ENCODE measurements at regions not wholly inside any gene's neighbourhood (a gene's known extent, or its start where the extent isn't known, plus 50 kb on each side); places are given as distances from the start of the nearest gene placed in this dataset.
"Not testable (repeated sequence)": the region's sequence is repeated elsewhere in the genome, so short reads cannot be mapped to it uniquely, and the experiment has no call there.

DNA sequence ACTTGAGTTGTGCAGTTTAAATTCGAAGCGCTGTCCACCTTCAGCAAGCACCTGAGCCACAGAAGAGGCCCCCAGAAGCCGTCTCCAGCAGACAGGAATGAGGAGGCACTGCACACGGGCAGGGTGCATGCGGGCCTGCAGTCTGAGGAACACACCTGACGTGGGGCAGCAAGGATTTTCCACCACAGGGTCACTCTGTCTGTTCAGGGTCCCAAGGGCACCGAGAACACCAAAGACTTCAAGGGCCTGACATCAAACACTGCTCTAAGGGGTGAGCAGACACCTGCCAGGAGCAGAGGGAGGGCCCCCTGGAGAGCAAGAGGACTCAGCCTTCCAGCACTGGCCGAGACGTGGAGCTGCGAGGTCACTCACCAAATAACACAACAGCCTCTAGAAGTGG is 99.7 kb upstream of the C14orf180 start:
- DNase-seq: no peak
- Mint-ChIP-seq H3K9me3 (peaks cover 20% of the 10 kb centered on the region), H3K27me3 (peaks cover 20% of the 10 kb centered on the region), H3K4me1 (peaks cover 1% of the 10 kb centered on the region), H3K36me3 (peaks cover 2% of the 10 kb centered on the region), H3K27ac (no peak overlapping the region), H3K4me3 (no peak overlapping the region)

DNA sequence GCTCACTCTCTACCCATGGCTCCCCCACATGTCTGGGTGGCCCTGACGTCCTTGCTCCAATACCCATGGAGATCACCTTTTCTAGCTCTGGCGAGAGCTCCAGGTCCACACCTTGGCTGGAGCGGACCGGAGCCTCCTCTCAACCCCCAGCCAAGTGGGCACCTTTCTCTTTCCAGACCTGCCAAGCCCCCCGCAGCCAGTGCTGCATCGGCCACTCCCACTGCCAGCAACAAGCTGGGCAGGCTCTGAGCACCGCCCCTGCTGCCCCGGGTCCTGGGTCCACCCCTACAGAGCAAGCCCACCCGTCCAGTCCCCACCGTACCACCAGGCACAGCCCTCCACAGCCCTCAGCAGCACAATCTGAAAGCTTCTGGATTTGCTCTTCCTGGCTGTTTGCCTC is 98.2 kb upstream of the C14orf180 start:
- H3K4me3 Mint-ChIP-seq: no peak overlapping the region
- H3K27me3 Mint-ChIP-seq: peaks cover 27% of the 10 kb centered on the region
- H3K27ac Mint-ChIP-seq: no peak overlapping the region
- peaks cover 2% of the 10 kb centered on the region for H3K36me3 Mint-ChIP-seq
- H3K4me1 Mint-ChIP-seq: peaks cover 1% of the 10 kb centered on the region
- H3K9me3 Mint-ChIP-seq: peaks cover 20% of the 10 kb centered on the region
- no peak for DNase-seq

DNA sequence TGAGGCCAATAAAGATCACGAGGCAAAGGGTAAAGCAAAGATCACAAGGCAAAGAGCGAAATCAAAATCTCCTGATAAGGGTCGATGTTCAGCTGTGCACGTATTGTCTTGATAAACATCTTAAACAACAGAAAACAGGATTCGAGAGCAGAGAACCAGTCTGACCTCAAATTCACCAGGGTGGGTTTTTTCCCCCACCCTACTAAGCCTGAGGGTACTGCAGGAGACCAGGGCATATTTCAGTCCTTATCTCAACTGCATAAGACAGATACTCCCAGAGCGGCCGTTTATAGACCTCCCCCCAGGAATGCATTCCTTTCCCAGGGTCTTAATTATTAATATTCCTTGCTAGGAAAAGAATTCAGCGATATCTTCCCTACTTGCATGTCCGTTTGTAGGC is 97.5 kb upstream of the C14orf180 start:
- H3K9me3 Mint-ChIP-seq: peaks cover 20% of the 10 kb centered on the region

DNA sequence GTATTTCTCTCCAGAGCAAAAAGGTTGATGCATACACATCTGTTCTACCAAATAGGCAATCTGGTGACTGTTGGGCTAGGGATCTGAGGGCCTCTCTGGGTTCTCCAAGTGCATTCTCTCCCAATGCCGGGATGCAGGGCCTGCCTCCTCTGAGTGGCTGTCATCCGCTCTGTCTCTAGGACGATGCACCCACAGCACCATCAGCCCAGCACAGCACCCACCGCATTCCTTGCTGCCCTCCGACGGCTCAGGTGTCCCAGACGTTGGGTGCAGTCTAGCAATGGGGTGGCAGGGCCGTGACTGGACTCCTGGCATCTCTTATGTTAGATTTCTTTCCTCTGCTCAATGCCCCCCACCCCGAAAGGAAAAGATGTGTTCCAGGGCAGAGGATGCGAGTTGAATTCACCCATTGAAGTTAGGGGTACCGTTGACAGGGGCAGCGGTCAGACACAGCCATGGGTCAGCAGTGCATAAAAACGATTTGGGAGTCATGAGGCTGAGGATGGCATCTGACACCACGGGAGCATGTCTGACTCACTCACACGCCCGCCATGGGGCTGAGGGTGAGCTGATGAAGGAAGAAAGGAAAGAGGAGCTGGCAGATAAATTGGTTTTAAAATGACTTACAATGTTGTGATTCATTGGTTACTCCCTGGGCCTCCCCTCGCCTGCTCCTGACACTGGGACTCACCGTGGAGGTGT is 93.2 kb upstream of the C14orf180 start:
- Mint-ChIP-seq H3K9me3 (peaks cover 16% of the 10 kb centered on the region), H3K36me3 (peaks cover 2% of the 10 kb centered on the region), H3K4me1 (no peaks in the 10 kb centered on the region), H3K27ac (no peak overlapping the region), H3K27me3 (peaks cover 34% of the 10 kb centered on the region), H3K4me3 (no peak overlapping the region)
- no peak for DNase-seq

More for the DNA sequence above, 97.5 kb upstream of the C14orf180 start:
- H3K27ac Mint-ChIP-seq, DNase-seq, H3K4me1 Mint-ChIP-seq, H3K4me3 Mint-ChIP-seq, H3K36me3 Mint-ChIP-seq: not testable (repeated sequence)
- peaks cover 32% of the 10 kb centered on the region for H3K27me3 Mint-ChIP-seq

DNA sequence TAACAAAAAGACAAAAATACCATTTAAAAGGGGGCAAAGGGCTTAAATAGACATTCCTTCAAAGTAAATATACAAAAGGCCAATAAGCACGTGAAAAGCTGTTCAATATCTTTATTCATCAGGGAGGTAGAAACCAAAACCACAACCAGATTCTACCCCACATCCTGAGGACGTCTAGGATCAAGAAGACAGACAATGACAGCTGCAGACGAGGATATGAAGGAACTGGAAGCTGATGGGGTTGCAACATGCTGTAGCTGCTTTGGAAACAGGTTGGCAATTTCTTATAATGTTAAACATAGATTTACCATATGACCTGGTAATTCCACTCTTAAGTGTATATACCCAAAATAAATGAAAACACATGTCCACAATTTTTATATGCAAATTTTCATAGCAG is 85.1 kb upstream of the C14orf180 start:
- Mint-ChIP-seq H3K4me1 (peaks cover 7% of the 10 kb centered on the region), H3K4me3 (no peak overlapping the region), H3K27me3 (peaks cover 4% of the 10 kb centered on the region), H3K27ac (no peak overlapping the region), H3K9me3 (peaks cover 8% of the 10 kb centered on the region), H3K36me3 (peaks cover 4% of the 10 kb centered on the region)
- no peak for DNase-seq

DNA sequence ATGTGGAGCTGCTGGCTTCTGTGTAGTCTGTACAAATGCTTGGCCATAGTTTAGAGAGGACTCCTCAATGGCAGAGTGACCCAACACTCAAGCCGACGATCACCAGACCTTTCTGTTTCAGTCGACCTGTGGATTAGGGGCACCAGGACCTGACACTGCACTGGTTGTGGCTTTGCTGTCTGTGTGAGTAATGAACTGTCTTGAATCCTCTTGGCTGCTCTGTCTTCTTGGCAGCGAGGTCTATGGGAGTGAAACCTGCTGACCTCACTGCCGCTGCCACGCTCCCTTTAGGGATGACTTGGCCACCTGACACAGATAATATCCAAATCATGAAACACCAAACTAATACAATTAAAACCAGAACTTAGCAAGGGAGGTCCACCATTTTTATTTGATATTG is 83.5 kb upstream of the C14orf180 start:
- no peak overlapping the region for H3K4me3 Mint-ChIP-seq
- no peak overlapping the region for H3K27ac Mint-ChIP-seq
- peaks cover 4% of the 10 kb centered on the region for H3K36me3 Mint-ChIP-seq
- H3K27me3 Mint-ChIP-seq: peaks cover 4% of the 10 kb centered on the region
- peaks cover 7% of the 10 kb centered on the region for H3K4me1 Mint-ChIP-seq
- peaks cover 8% of the 10 kb centered on the region for H3K9me3 Mint-ChIP-seq
- no peak for DNase-seq

DNA sequence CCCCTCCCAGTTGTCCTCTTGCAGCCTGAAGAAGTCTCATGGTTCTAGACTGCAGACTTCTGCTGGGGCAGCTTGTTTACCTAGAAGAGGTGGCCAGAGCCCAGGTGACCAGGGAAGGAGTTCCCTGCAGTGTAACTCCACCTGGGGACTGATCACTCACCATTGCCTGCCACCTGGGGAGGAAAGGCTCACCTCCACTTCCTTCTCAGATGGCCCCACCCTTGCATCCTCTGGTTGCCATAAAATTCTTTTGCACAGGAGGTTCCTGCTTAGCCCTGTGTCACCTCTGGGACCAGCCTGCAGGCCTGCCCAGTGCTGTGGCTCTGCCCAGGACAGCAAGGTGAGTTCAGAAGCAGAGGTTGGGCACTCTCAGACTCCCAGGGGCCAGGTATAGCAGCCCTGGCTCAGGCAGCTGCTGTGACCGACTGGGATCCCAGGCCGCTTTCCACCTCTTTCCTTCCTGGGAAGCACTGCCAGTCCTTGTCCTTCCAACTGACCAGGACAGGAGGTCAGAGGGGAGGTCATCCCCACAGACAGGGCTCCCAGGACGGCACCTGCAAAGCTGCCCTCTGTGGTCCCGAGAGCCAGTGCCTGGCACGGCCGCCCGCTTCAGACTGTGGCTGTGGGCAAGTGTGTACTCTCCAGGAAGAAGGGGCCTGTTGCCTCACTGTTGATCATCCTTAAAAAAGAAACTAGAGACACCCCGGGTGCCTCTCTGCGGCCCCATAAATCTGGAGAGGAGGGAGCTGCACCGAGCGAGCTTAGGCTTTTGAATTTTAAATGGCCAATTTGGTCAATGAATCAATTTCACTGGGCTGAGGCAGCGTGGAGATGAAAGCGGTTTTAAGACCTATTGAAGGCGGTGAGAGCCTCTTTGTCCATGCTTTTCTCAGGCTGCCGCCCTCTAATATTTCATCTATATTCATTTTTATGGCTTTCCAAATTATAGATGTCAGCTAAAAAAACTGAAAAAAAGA is 79.5 kb upstream of the C14orf180 start:
- Mint-ChIP-seq H3K4me3 (no peak overlapping the region), H3K27me3 (peaks cover 4% of the 10 kb centered on the region), H3K36me3 (peaks cover 4% of the 10 kb centered on the region), H3K9me3 (peaks cover 12% of the 10 kb centered on the region), H3K27ac (no peak overlapping the region), H3K4me1 (no peaks in the 10 kb centered on the region)
- DNase-seq: no peak

DNA sequence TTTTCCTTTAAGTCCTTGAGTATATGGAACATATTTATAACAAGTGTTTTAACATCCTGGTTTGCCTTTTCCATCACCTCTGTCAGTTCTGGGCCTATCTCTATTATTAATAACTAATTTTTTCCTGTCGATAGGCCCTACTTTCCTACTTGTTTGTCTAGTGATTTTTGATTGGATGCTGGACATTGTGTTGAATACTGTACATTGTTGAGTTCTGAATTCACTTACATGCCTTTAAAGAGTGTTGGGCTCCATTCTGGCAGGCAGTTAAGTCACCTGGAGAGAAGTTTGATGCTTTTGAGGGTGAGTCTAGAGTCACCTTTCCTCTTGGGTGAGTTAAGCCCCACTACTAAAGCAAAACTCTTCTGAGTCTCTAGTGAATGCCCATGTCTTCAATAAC is 77.5 kb upstream of the C14orf180 start:
- Mint-ChIP-seq H3K9me3 (peaks cover 8% of the 10 kb centered on the region), H3K4me1 (no peaks in the 10 kb centered on the region), H3K4me3 (no peak overlapping the region), H3K36me3 (no peaks in the 10 kb centered on the region), H3K27ac (no peak overlapping the region), H3K27me3 (peaks cover 4% of the 10 kb centered on the region)
- no peak for DNase-seq

DNA sequence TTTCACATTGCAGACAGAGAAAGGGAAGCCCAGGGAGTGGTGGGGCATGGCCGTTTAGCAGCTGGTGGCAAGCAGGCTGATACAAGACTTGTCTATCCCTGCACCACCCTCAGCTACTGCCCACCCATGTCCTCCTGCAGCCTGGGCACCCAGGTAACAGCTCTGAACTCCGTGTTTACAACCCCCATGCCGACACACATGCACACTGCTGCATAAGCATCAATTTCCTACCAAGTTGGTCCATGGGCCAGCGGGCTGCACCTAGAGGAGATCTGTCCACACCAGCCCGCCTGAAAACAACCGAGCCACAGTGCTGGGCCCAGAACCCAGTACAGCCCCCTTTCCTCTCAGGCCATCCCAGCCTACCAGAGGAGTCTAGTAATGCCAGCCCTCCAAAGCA is 75.9 kb upstream of the C14orf180 start:
- Mint-ChIP-seq H3K36me3 (no peaks in the 10 kb centered on the region), H3K9me3 (peaks cover 8% of the 10 kb centered on the region), H3K27me3 (peaks cover 10% of the 10 kb centered on the region), H3K4me1 (no peaks in the 10 kb centered on the region), H3K4me3 (no peak overlapping the region), H3K27ac (no peak overlapping the region)
- no peak for DNase-seq

DNA sequence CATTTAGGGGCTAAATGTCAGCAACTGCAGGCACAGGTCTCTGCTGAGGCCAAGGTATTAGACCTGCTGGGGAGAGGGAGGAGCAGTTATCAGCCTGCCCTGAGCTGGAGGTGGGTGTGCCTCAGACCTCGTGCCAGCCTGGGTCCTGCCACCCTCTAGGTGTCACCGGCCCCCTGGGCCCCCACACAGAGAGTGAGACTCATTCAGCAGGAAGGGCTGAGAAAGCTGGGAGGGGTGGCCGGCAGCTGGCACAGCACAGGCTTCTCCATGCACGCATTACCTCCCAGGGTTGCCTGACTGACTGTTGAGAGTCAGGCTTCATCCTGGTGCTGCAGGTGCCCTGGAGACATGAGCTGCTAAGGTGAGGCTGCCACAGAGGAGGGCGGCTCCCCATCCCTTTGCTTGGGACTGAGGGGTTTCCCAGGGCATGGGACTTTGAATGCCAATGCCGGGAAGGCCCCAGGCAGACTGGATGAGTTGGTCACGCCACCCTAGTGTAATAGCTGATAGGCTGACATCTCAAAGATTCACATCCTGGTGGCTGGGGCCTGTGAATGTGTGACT is 75.3 kb upstream of the C14orf180 start:
- Mint-ChIP-seq H3K4me1 (no peaks in the 10 kb centered on the region), H3K4me3 (no peak overlapping the region), H3K27ac (no peak overlapping the region), H3K9me3 (peaks cover 8% of the 10 kb centered on the region), H3K36me3 (no peaks in the 10 kb centered on the region), H3K27me3 (peaks cover 10% of the 10 kb centered on the region)
- DNase-seq: no peak

DNA sequence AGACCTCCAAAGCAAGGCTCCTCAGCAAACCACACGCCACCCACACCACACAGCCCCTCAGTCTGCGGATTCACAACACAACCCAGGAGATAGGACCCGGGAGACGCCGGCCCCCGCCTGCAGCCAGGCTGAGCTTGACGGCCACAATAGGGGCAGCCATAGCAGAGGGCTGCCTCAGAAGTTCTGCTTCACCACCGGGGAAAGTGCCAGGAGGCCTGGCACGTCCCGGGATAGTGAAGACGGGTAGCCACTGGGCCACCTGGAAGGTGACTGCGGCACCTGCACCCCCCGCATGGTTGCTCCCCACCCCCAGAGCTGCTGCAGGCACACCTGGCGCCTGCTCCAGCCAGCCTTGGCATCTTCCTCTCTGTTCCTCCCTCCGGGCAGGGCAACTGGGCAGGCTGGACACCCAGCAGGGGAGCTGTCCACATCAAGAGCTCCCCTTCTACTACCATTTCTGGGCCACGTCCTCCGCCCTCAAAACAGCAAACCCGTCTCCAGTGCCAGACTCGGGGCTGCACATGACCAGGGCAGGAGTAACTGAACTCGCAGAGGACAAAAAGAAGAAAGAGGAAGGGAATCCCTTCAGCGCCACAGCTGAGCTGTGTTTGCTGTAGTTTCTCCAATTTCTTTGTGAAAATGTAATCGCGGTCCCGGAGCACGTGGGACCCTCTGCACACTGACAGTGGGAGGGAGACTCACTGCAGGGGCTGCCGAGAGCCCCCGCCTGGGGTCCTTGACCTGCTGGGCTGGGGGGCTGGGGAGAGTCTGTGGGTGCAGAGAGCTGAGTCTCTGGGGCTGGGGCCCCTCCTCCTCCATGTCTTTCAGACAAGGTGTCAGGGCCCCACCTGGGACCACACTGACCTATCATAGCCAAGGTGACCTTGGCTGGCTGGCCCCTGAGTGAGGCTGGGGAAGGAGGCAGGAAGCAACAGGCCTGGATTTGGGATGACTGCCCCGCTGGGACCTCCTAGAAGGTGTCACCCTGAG is 74.2 kb upstream of the C14orf180 start:
- no peaks in the 10 kb centered on the region for H3K4me1 Mint-ChIP-seq
- peaks cover 10% of the 10 kb centered on the region for H3K27me3 Mint-ChIP-seq
- H3K4me3 Mint-ChIP-seq: no peak overlapping the region
- H3K36me3 Mint-ChIP-seq: no peaks in the 10 kb centered on the region
- H3K9me3 Mint-ChIP-seq: peaks cover 8% of the 10 kb centered on the region
- H3K27ac Mint-ChIP-seq: no peak overlapping the region
- no peak for DNase-seq

DNA sequence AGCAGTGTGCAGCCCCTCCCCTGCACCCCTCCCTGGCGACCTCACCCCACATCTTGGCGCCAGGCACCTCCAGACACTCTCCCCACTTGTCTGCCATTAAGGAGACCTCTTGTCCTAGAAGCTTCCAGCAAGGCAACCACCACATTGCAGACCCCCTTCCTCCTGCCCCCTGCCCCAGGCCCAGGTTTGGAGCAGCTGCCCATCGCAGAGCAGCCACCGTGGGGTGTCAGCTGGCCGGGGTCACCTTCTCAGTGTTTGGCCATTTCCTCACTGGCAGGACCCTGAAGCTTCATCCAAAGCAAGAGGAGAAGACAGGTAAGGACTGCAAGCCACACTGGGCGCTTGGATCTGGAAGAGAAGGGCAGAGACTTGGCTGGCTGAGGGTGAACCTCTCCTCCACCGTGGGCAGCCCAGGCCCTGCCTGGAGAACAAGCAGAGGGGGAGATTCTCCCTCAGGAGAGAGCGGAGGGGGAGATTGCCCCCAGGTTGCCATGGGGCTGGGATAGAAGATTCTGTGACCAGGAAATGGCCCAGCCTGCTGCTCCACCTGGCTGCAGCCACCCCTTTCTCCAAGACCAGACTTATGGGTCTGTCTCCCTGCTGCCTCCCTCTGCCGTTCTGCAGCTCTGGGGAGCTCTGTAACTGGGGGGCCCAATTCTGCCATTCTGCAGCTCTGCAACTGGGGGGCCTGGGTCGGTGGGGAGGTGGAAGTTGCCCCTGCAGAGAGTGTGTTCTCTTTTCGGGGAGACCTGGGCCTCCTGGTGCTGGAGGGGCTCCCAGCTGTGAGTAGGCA is 72.9 kb upstream of the C14orf180 start:
- peaks cover 10% of the 10 kb centered on the region for H3K27me3 Mint-ChIP-seq
- no peaks in the 10 kb centered on the region for H3K36me3 Mint-ChIP-seq
- no peak overlapping the region for H3K27ac Mint-ChIP-seq
- no peak overlapping the region for H3K4me3 Mint-ChIP-seq
- DNase-seq: no peak
- no peaks in the 10 kb centered on the region for H3K4me1 Mint-ChIP-seq
- peaks cover 8% of the 10 kb centered on the region for H3K9me3 Mint-ChIP-seq

DNA sequence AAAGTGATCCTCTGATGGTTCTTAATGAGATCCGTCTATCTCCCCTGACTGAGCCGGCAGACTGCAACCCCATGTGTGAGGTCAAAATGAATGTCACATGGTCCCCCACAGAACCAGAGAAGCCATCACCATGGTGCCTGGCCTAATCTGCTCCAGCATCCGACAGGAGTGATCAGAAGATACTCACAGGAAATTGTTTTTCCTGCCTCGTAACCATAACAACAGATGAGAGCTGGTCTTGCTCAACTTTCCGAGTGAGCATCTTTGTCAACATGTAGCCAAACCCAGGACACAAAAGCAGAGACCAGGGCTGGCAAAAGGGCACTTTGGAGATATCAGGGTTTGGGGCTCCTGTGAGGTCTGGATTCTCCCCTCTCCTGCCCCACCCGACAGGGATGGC is 72.1 kb upstream of the C14orf180 start:
- no peaks in the 10 kb centered on the region for H3K4me1 Mint-ChIP-seq
- no peak overlapping the region for H3K4me3 Mint-ChIP-seq
- peaks cover 3% of the 10 kb centered on the region for H3K9me3 Mint-ChIP-seq
- no peak overlapping the region for H3K27ac Mint-ChIP-seq
- H3K36me3 Mint-ChIP-seq: no peaks in the 10 kb centered on the region
- H3K27me3 Mint-ChIP-seq: peaks cover 10% of the 10 kb centered on the region
- no peak for DNase-seq

DNA sequence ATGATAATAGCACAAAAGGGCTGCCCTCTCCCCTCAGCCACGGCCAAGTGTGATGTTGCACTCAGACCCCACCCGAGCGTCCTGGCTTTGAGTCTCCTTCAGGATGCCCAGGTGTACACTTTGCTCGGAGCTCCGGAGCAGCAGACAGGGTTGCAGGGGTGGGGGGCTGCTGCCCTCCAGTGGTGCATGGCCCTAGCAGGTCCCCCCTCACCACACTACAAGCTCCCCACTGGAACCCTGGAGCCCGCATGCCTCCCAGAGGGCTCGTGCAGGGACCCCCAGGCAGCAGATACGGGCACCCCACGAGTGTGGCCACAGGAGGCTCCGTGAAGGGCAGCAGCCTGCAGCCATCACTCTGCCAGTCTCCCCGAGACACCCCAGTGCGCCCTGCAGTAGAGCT is 69.9 kb upstream of the C14orf180 start:
- no peak overlapping the region for H3K4me3 Mint-ChIP-seq
- no peak for DNase-seq

More for the DNA sequence above, 69.9 kb upstream of the C14orf180 start:
- Mint-ChIP-seq H3K36me3 (no peaks in the 10 kb centered on the region), H3K27me3 (peaks cover 10% of the 10 kb centered on the region), H3K27ac (no peak overlapping the region), H3K4me1 (no peaks in the 10 kb centered on the region), H3K9me3 (no peaks in the 10 kb centered on the region)
